Tibial artery (tissue), 4 donors: ENCODE measurements at regions not wholly inside any gene's neighbourhood (a gene's known extent, or its start where the extent isn't known, plus 50 kb on each side); places are given as distances from the start of the nearest gene placed in this dataset.

Experiments
- DNase-seq, 2 donors: peaks; one replicate each; pipeline ENCODE4 v3.0.0-alpha.2; 2019
- H3K27ac ChIP-seq, 2 donors: fragments of 200-600 bp; sonication (generic) in 1 of 2; 1 replicate in 1 of 2; 2 replicates in 1 of 2; pipeline ENCODE4 v1.5.1; 2018 to 2019; ENCODE audit warnings: mild to moderate bottlenecking in 1 of 2
- H3K27me3 ChIP-seq, 2 donors: fragments of 200-600 bp; sonication (generic) in 1 of 2; one replicate each; pipeline versions ENCODE4 v1.5.1 to v1.6.0; 2016 to 2019
- H3K36me3 ChIP-seq, 3 donors: fragments of 200-600 bp; sonication (generic) in 2 of 3; one replicate each; pipeline ENCODE4 v1.5.1; 2016 to 2019; ENCODE audit warnings: mild to moderate bottlenecking in 2 of 3
- H3K4me1 ChIP-seq, 4 donors: fragments of 200-600 bp; sonication (generic) in 2 of 4; 1 replicate in 3 of 4; 2 replicates in 1 of 4; pipeline ENCODE4 v1.5.1; 2016 to 2019
- H3K4me3 ChIP-seq, 2 donors: fragments of 200-600 bp; sonication (generic) in 1 of 2; 1 replicate in 1 of 2; 2 replicates in 1 of 2; pipeline ENCODE4 v1.5.1; 2018 to 2019; ENCODE audit warnings: mild to moderate bottlenecking in 2 of 2
- H3K9me3 ChIP-seq, 3 donors: fragments of 200-600 bp; sonication (generic) in 1 of 3; one replicate each; pipeline ENCODE4 v1.5.1; 2016 to 2019
- intact Hi-C: fragments of 100-400 bp; cut with DNase I; formaldehyde crosslinking; loops from one replicate; pipeline ENCODE4 v1.15.0; 2023; ENCODE audit warnings: low total_unique reads
- TF ChIP-seq, protein P1 (sequence below), 2 experiments: fragments of 200-600 bp in 1 of 2; fragments of 450-650 bp in 1 of 2; IDR thresholded peaks; one replicate each; pipeline ENCODE4 v1.5.1; 2017 to 2019; ENCODE audit warnings: antibody characterized with exemption in 2 of 2, mild to moderate bottlenecking in 1 of 2, moderate library complexity in 1 of 2

DNA sequence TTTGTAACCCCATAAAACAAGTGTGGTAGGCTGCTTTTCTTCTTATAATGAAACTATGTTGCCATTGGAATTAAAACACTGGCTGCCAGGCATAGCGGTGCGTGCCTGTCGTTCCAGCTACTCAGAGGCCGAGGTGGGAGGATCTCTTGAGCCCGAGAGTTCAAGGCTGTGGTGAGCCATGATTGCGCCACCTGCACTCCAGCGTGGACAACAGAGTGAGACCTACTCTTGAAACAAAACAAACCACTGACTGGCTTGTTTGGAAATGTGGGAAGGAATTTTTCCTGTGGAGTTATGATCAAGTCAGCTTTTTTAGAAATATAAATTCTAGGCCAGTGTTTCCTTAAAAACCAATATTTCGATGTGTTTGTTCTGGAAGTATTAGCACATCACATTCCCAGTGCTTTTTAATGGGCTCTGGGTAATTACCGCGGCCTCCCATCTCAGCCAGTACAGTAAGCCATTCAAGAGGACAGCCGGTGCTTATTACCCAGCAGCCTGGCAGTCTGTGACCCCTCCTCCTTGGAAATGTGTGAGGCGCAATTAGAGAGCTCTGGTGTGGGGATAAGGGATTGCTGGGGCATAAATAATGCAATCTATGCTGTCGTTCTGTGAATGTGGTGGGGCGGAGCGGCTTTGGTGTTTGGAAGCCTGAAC is 58.3 kb upstream of the TRAK1 start:
- H3K4me1 ChIP-seq = peaks cover 0 to 63% (median 49%) of the 10 kb centered on the region in 4 donors
- intact Hi-C loops = no loop called here
- no peaks in the 10 kb centered on the region for H3K27me3 ChIP-seq
- peak overlapping the region in 1 of 2 donors; percentile 6 for H3K4me3 ChIP-seq
- H3K36me3 ChIP-seq = no peaks in the 10 kb centered on the region
- no peaks in the 10 kb centered on the region for H3K9me3 ChIP-seq
- TF ChIP-seq, protein P1, sequence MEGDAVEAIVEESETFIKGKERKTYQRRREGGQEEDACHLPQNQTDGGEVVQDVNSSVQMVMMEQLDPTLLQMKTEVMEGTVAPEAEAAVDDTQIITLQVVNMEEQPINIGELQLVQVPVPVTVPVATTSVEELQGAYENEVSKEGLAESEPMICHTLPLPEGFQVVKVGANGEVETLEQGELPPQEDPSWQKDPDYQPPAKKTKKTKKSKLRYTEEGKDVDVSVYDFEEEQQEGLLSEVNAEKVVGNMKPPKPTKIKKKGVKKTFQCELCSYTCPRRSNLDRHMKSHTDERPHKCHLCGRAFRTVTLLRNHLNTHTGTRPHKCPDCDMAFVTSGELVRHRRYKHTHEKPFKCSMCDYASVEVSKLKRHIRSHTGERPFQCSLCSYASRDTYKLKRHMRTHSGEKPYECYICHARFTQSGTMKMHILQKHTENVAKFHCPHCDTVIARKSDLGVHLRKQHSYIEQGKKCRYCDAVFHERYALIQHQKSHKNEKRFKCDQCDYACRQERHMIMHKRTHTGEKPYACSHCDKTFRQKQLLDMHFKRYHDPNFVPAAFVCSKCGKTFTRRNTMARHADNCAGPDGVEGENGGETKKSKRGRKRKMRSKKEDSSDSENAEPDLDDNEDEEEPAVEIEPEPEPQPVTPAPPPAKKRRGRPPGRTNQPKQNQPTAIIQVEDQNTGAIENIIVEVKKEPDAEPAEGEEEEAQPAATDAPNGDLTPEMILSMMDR (IDR thresholded peaks at IDR 0.05) = no peak
- H3K27ac ChIP-seq = peak overlapping the region; percentile 73 to 76
- peak; percentile 92 to 93 for DNase-seq

GRCh38 chr3:42031808-42032480 is 59.2 kb upstream of the TRAK1 start:
- H3K27ac ChIP-seq = peak overlapping the region; percentile 73 to 76
- intact Hi-C loops = no loop called here
- H3K4me1 ChIP-seq = peaks cover 0 to 54% (median 45%) of the 10 kb centered on the region in 4 donors

GRCh38 chr3:42028474-42028873 is 62.7 kb upstream of the TRAK1 start:
- H3K9me3 ChIP-seq = no peaks in the 10 kb centered on the region
- H3K27me3 ChIP-seq = no peaks in the 10 kb centered on the region
- intact Hi-C loops = no loop called here
- no peak overlapping the region for H3K4me3 ChIP-seq
- H3K36me3 ChIP-seq = no peaks in the 10 kb centered on the region
- peaks cover 4 to 44% (median 38%) of the 10 kb centered on the region in 4 donors for H3K4me1 ChIP-seq
- TF ChIP-seq, protein P1 (IDR thresholded peaks at IDR 0.05) = no peak
- H3K27ac ChIP-seq = no peak overlapping the region
- no peak for DNase-seq

More at GRCh38 chr3:42031808-42032480, 59.2 kb upstream of the TRAK1 start:
- no peaks in the 10 kb centered on the region for H3K36me3 ChIP-seq
- H3K27me3 ChIP-seq = no peaks in the 10 kb centered on the region
- TF ChIP-seq, protein P1 (IDR thresholded peaks at IDR 0.05) = no peak
- peak; percentile 49 to 71 for DNase-seq
- H3K9me3 ChIP-seq = no peaks in the 10 kb centered on the region
- no peak overlapping the region for H3K4me3 ChIP-seq

DNA sequence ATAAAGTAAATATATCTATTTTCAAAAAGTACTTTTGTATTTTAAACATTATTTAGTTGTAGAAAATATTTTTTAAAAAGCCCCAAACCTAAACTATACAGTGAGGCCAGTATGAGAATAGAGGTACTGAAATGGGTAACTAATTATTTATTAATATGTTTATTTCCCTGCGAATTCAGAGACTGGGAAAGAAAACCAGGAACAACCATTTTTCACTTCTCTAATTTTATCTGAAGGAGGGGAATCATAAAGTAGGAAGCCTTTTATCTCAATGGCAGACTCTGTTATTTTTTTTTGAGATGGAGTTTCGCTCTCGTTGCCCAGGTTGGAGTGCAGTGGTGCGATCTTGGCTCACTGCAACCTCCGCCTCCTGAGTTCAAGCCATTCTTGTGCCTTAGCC is 63.6 kb upstream of the TRAK1 start:
- intact Hi-C loops = no loop called here

GRCh38 chr3:42025370-42026138 is 63.7 kb upstream of the ULK4 start:
- peak overlapping the region; percentile 12 to 14 for H3K4me3 ChIP-seq

More for the DNA sequence above, 63.6 kb upstream of the TRAK1 start:
- TF ChIP-seq, protein P1 (IDR thresholded peaks at IDR 0.05) = no peak
- Histone ChIP-seq H3K27ac (no peak overlapping the region), H3K27me3 (no peaks in the 10 kb centered on the region), H3K4me1 (peaks cover 4 to 38% (median 29%) of the 10 kb centered on the region in 4 donors), H3K4me3 (no peak overlapping the region), H3K9me3 (no peaks in the 10 kb centered on the region), H3K36me3 (no peaks in the 10 kb centered on the region)
- DNase-seq = no peak

More at GRCh38 chr3:42025370-42026138, 63.7 kb upstream of the ULK4 start:
- Histone ChIP-seq H3K9me3 (no peaks in the 10 kb centered on the region), H3K4me1 (peaks cover 4 to 48% (median 36%) of the 10 kb centered on the region in 4 donors), H3K27ac (peak overlapping the region; percentile 73 to 77), H3K27me3 (no peaks in the 10 kb centered on the region), H3K36me3 (no peaks in the 10 kb centered on the region)
- TF ChIP-seq, protein P1 (IDR thresholded peaks at IDR 0.05) = no peak
- intact Hi-C loops = no loop called here
- peak; percentile 94 to 97 for DNase-seq
